Endothelial cell of hepatic sinusoid (primary cell): ENCODE measurements at regions not wholly inside any gene's neighbourhood (a gene's known extent, or its start where the extent isn't known, plus 50 kb on each side); places are given as distances from the start of the nearest gene placed in this dataset.

Experiments used
- in situ Hi-C: cut with HindIII; loops from 2 replicates; pipeline ENCODE4 v1.10.0; 2017; ENCODE audit warnings: low sequenced_read_pairs

DNA sequence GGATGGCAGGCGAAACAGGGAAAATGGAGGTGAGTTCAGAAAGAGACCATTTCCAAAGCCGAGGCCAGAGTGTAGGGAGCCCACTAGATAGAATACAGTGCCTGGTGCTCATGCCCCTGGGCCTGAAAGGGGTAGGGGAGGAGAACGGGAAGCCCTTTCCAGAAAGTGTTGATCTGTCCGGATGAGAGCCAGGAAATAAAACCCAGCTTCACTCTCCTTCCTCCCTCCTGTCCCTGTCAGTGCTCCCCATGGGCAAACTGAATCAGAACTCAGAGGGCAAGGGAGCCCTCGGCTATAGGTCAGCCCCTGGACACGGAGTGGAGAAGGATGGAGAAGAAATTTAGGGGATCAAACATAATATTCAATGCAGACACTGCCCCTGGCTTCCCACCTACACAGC is 57.7 kb upstream of the RPL38 start:
- in situ Hi-C loops, result no loop called here

DNA sequence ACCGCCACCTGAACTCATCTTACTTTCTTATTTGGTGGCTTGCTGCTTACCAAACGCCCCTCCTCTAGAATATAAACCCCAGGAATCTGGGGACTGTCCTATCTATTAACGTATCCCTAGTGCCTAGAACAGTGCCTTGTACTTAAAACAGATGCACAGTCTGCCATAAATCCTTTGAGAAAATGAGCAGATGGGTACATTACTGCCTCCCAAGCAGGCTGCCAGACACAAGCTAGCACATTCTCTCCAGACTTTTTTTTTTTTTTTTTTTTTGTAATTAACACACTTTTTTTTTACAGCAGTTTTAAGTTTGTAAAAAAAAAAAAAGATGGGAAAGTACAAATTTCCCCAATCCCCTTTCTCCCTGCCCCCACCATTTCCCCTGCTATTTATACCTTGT is 57.3 kb upstream of the RPL38 start:
- in situ Hi-C loops, result no loop called here

- in situ Hi-C loops, result no loop called here
These were observed 56.2 kb upstream of the RPL38 start for GRCh38 chr17:74147056-74147835.

DNA sequence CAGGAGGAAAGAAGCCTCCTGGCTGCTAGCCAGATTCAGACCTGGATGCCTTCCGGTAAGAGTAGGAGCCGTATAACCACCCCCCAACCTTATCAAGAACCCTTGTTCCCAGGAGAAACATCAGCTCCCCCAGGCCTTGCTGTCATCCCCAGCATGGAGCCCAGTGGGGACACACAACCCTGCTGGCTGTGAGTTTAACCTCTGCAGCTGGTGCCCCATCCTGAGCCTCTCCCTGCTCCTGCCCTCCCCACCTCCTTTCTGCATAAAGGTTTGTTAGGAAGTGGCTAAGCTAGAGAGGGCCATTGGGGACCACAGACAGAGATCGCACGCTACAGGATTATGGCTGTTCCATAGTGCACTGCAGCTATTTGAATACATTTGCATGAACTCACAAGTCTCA is 55.5 kb upstream of the RPL38 start:
- in situ Hi-C loops, result no loop called here

DNA sequence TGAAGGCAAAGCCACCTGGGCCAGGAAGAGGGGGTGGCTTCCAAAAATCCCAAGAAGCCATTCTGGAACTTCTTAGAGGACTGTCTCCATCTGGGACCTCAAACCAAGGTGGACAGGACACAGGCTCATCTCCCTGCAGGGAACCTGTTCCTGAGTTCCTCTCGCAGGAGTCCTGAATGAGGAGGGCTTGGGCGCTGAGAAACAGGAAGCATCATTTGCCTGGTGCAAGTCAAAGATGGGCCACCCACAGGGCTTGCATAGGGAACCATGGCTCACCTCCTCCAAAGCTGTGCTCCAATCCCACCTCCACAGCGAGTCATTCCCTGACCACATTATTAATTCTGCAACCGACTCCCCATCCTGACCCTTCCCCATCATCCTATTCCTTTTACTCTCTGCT is 55.0 kb upstream of the RPL38 start:
- in situ Hi-C loops, result no loop called here

DNA sequence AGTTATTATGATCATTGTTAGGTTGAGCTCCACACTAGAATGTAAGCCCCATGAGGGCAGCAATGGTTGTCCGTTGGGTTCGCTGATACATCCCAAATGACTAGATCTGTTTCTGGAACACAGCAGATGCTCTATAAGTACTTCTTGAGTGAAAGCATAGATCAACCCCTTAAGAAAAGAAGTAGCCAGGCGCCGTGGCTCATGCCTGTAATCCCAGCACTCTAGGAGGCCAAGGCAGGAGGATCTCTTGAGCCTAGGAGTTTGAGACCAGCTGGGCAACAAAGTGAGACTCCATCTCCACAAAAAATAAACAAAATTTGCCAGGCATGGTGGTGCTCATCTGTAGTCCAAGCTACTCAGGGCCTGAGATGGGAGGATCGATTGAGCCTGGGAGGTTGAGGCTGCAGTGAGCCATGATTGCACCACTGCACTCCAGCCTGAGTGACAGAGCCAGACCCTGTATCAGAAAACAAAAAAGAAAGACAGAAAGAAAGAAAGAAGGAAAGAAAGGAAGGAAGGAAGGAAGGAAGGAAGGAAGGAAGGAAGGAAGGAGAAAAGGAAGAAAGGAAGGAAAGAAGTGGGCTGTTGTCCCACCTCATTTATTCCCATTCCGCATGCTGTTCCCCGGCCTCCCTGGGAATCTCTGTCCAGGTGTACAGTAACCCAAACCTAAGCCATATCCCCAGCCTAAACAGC is 54.4 kb upstream of the RPL38 start:
- in situ Hi-C loops, result no loop called here

- in situ Hi-C loops, result no loop called here
These were observed 53.7 kb upstream of the RPL38 start for GRCh38 chr17:74149597-74150427.

DNA sequence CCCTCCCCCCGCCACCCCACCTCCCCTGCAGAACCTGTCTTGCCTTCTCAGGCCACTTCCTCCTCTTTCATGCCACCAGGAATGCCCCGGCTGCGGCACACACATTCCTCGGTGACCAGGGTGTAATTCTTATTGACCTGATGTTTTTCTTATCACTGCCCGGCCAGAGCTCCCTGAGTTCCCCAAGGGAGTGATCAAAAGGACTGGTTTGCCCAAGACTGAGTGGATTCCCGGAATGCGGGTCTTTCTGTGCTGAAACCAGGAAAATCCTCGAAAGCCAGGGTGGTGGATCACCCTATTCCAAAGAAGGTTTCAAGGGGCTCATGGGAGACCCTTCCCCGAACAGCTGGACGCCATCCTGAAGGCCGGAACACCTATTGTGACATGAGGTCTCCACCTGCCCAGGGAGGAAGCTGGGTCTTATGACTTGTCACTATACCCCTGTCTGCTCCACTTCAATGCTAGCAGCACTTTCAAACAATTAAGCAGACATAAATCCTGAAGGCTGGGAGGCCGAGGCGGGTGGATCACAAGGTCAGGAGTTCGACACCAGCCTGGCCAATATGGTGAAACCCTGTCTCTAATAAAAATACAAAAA is 53.0 kb upstream of the RPL38 start:
- in situ Hi-C loops, result no loop called here

GRCh38 chr17:74151551-74152315 is 51.7 kb upstream of the RPL38 start:
- in situ Hi-C loops, result no loop called here

- in situ Hi-C loops, result no loop called here
These were observed 50.7 kb upstream of the RPL38 start for GRCh38 chr17:74152591-74153455.

DNA sequence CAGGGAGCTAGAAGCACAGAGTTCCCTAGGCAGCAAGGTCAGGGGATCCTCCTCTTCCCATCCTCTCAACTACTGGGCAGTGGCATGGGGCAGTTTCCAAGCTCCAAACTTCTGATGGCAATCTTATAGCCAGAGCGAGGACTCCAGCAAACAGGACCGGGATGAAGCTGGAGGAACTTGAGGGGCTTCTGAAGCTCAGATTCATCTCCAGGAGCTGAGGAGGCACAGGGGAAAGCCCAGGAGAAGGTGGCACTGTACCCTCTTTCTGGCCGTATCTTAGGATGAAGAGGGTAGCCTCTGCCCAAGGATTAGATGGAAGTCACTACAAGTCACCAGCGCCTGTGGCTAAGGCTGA is 50.0 kb upstream of the RPL38 start:
- in situ Hi-C loops, result no loop called here
